ENCODE measurements at regions not wholly inside any gene's neighbourhood (a gene's known extent, or its start where the extent isn't known, plus 50 kb on each side); places are given as distances from the start of the nearest gene placed in this dataset.

DNA sequence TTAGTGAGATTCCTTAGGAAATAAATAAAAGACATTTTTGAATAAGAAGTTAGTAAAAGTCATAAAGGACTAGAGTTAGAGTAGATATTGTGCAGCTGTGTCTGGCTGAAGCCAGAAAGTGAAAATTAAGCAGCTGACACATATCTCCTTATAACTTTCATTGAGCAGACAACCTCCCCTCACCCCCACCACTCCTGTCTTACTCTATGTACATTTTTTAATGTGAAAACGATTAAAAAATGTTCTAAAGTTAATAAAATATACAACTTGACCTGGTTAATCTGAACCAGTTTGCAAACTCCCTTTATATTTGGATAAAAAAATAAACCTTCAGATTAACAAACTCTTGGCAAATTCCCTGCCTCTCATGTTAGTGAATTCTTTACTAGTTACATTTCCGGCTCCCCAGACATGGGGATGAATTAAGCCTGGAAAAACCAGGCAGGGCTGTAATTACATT is 462.8 kb downstream of the MEIS1 start:
- peak overlapping the region; percentile 69 for H3K27ac ChIP-seq (ENCODE audit: low read depth, low read length)

DNA sequence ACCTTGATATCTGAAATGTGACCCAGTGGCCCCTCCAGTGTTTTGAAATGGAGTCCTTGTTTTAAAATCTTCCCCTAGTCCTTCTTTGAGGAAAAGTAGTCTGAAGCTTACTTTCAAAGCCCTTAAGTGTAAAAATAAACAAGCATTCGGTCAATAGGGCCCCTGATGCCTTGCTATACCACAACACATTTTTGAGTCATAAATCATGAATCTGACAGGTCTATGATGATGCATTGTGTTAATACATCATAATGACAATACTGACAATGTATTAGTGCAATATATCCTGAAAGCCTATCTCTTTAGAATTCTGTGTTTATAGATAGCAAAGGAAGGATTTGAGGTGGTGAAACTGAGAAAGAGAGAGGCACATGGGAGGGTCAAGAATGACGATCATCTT is 464.2 kb downstream of the MEIS1 start:
- peak overlapping the region; percentile 69 for H3K27ac ChIP-seq (ENCODE audit: low read depth, low read length)
- H3K4me3 ChIP-seq (ENCODE audit: low read depth in 1 of 2, low read length in 2 of 2), result no peak overlapping the region
- H3K27me3 ChIP-seq (ENCODE audit: control insufficient read depth in 1 of 2, insufficient read depth in 2 of 2, low read length in 2 of 2), result no peaks in the 10 kb centered on the region
- H3K9ac ChIP-seq (ENCODE audit: low read length), result no peak overlapping the region
- H3K4me1 ChIP-seq (ENCODE audit: insufficient read depth, low read length), result peaks cover 26% of the 10 kb centered on the region
- H3K9me3 ChIP-seq (ENCODE audit: low read length), result no peaks in the 10 kb centered on the region
- H3K36me3 ChIP-seq (ENCODE audit: insufficient read depth, low read length), result no peaks in the 10 kb centered on the region

More for the DNA sequence above, 462.8 kb downstream of the MEIS1 start:
- no peaks in the 10 kb centered on the region for H3K36me3 ChIP-seq (ENCODE audit: insufficient read depth, low read length)
- no peaks in the 10 kb centered on the region for H3K9me3 ChIP-seq (ENCODE audit: low read length)
- no peak overlapping the region for H3K9ac ChIP-seq (ENCODE audit: low read length)
- no peaks in the 10 kb centered on the region for H3K27me3 ChIP-seq (ENCODE audit: control insufficient read depth in 1 of 2, insufficient read depth in 2 of 2, low read length in 2 of 2)
- no peak overlapping the region for H3K4me3 ChIP-seq (ENCODE audit: low read depth in 1 of 2, low read length in 2 of 2)
- H3K4me1 ChIP-seq (ENCODE audit: insufficient read depth, low read length), result peaks cover 26% of the 10 kb centered on the region

DNA sequence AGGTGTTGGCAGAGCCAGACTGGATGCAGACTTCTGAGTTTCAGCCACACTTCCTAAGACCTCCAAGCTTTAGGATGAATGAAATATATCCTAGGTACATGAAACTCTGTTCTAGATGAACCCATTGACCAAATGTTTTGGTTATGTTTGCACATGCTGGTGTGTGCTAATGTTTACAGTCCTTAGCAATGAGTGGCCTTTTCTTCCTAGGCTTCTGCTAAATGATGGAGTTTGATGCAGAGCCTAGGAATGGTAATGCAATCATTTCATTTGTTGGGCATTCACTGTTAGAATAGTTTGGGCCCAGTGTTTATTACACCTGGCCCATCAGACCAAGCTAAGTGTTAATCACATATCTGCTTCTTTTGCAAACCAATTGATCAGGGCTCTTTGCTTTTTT is 464.7 kb downstream of the MEIS1 start:
- no peak overlapping the region for H3K4me3 ChIP-seq (ENCODE audit: low read depth in 1 of 2, low read length in 2 of 2)
- no peak overlapping the region for H3K27ac ChIP-seq (ENCODE audit: low read depth, low read length)
- no peak overlapping the region for H3K9ac ChIP-seq (ENCODE audit: low read length)
- no peaks in the 10 kb centered on the region for H3K36me3 ChIP-seq (ENCODE audit: insufficient read depth, low read length)
- H3K27me3 ChIP-seq (ENCODE audit: control insufficient read depth in 1 of 2, insufficient read depth in 2 of 2, low read length in 2 of 2), result no peaks in the 10 kb centered on the region
- no peaks in the 10 kb centered on the region for H3K9me3 ChIP-seq (ENCODE audit: low read length)
- peaks cover 26% of the 10 kb centered on the region for H3K4me1 ChIP-seq (ENCODE audit: insufficient read depth, low read length)

DNA sequence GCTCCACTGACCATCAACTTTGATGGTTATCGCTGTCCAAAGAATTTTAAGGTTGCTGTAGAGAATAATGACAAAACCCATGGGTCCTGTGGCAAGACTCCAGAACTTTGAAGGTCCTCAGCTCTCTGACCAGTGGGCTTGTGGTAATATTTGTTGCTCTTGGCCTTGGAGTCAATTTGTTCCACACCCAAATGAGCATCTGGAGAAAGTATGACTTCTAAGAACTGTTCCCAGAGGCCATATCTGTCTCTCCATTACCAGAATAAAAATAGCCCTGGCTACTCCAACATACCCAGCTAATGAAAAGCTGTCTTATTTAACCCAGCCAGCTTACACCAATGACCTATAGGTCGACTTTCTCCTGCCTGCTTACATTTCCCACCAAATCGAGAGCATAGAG is 466.4 kb downstream of the MEIS1 start:
- Histone ChIP-seq H3K9ac (ENCODE audit: low read length) (no peak overlapping the region), H3K4me3 (ENCODE audit: low read depth in 1 of 2, low read length in 2 of 2) (no peak overlapping the region), H3K9me3 (ENCODE audit: low read length) (no peaks in the 10 kb centered on the region), H3K36me3 (ENCODE audit: insufficient read depth, low read length) (no peaks in the 10 kb centered on the region), H3K27ac (ENCODE audit: low read depth, low read length) (no peak overlapping the region), H3K4me1 (ENCODE audit: insufficient read depth, low read length) (peaks cover 26% of the 10 kb centered on the region), H3K27me3 (ENCODE audit: control insufficient read depth in 1 of 2, insufficient read depth in 2 of 2, low read length in 2 of 2) (no peaks in the 10 kb centered on the region)

DNA sequence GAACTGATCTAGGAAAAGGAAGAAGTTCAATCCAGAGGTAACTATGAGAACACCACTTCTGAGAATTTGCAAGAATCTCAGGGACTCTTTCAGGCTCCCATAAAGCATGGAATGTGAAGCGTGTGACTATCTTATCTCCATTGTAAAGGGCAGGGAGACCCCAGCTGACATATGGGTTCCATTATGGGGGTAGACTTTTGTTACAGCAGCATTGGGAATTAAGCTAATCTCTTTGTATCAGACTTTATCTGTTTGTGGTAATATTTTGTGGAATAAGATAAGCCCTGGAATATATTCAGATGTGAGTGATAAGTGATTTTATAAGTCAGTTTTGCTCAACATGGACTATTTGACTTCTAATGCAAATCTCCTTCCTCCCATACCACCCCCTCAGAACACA is 468.3 kb downstream of the MEIS1 start:
- no peaks in the 10 kb centered on the region for H3K9me3 ChIP-seq (ENCODE audit: low read length)
- no peaks in the 10 kb centered on the region for H3K36me3 ChIP-seq (ENCODE audit: insufficient read depth, low read length)
- H3K27me3 ChIP-seq (ENCODE audit: control insufficient read depth in 1 of 2, insufficient read depth in 2 of 2, low read length in 2 of 2), result no peaks in the 10 kb centered on the region
- H3K4me1 ChIP-seq (ENCODE audit: insufficient read depth, low read length), result peaks cover 12% of the 10 kb centered on the region
- no peak overlapping the region for H3K27ac ChIP-seq (ENCODE audit: low read depth, low read length)
- H3K4me3 ChIP-seq (ENCODE audit: low read depth in 1 of 2, low read length in 2 of 2), result no peak overlapping the region
- H3K9ac ChIP-seq (ENCODE audit: low read length), result no peak overlapping the region

DNA sequence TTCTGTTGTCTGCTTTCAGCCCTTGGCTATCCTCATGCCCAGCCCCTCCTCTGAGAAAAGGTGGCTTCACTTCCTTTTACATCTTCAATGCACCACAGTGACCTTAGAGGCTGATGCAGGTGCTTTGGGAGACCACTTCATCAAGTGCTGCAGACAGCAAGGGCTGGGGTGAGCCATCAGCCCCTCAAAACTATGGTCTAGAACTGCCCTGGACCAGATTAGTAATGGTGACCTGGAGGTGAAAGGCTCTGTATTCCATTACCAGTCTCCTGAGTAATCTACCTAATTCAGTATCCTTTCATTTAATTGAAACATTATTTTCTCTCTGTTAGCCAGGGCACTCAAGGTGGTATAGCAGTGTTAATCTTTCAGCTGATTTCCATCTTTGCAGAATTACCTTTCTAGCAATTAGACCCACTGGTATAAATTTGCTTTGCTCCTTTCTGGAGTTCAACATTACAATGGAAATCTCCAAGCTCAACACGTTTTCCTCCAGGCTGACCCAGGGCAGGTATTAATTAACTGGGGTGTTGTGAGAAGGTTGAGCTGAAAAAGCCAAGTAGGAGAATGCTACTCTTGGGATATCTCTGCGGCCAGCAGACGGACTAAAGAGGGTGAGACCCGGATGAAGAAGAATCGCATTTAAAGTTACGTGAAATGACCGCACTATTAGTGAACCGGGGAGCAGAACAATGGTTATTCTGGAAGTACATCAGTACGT is 469.0 kb downstream of the MEIS1 start:
- Histone ChIP-seq H3K27ac (ENCODE audit: low read depth, low read length) (no peak overlapping the region), H3K9me3 (ENCODE audit: low read length) (no peaks in the 10 kb centered on the region), H3K36me3 (ENCODE audit: insufficient read depth, low read length) (no peaks in the 10 kb centered on the region), H3K4me1 (ENCODE audit: insufficient read depth, low read length) (peaks cover 5% of the 10 kb centered on the region), H3K27me3 (ENCODE audit: control insufficient read depth in 1 of 2, insufficient read depth in 2 of 2, low read length in 2 of 2) (no peaks in the 10 kb centered on the region), H3K4me3 (ENCODE audit: low read depth in 1 of 2, low read length in 2 of 2) (no peak overlapping the region), H3K9ac (ENCODE audit: low read length) (no peak overlapping the region)

DNA sequence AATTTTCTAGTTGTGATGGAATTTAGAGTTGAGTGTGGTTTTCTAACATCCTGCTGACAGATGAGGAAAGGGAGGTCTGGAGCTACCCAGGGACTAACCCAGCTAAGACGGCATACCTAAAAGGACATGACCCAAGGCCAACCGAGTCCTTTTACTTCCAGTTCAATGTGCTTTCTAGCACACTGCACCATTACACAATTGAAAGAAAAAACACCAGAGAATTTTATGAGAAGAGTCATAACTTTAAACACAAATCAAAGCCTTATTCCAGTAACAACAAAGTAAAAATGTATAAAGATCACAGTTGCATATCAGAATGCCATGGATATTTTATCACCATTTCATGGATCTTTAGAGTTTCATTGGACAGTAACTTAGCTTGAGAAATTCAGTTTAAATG is 480.3 kb downstream of the MEIS1 start:
- Histone ChIP-seq H3K9ac (ENCODE audit: low read length) (no peak overlapping the region), H3K27me3 (ENCODE audit: control insufficient read depth in 1 of 2, insufficient read depth in 2 of 2, low read length in 2 of 2) (no peaks in the 10 kb centered on the region), H3K36me3 (ENCODE audit: insufficient read depth, low read length) (no peaks in the 10 kb centered on the region), H3K27ac (ENCODE audit: low read depth, low read length) (no peak overlapping the region), H3K9me3 (ENCODE audit: low read length) (no peaks in the 10 kb centered on the region), H3K4me3 (ENCODE audit: low read depth in 1 of 2, low read length in 2 of 2) (no peak overlapping the region), H3K4me1 (ENCODE audit: insufficient read depth, low read length) (peaks cover 8% of the 10 kb centered on the region)

DNA sequence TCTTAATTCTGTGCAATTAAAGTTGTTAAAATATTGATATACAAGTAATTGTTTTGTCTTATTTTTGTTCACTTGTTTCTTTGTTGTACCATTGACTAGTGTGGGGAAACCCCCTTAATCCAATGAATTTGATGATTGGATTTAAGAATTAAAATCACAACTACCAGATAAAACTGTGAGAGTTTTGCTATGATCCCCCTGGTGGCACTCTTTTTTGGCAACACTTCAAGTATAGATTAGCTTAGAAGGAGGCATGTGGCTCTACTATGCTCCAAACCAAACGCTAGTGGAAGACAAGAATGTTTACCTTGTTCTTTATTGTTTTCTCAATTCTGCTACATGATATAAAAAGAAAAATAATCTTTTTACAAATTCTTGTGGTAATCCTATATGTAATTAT is 477.8 kb upstream of the ETAA1 start:
- Histone ChIP-seq H3K9ac (ENCODE audit: low read length) (no peak overlapping the region), H3K4me3 (ENCODE audit: low read depth in 1 of 2, low read length in 2 of 2) (no peak overlapping the region), H3K27me3 (ENCODE audit: control insufficient read depth in 1 of 2, insufficient read depth in 2 of 2, low read length in 2 of 2) (no peaks in the 10 kb centered on the region), H3K27ac (ENCODE audit: low read depth, low read length) (no peak overlapping the region), H3K4me1 (ENCODE audit: insufficient read depth, low read length) (peaks cover 7% of the 10 kb centered on the region), H3K9me3 (ENCODE audit: low read length) (no peaks in the 10 kb centered on the region), H3K36me3 (ENCODE audit: insufficient read depth, low read length) (no peaks in the 10 kb centered on the region)

DNA sequence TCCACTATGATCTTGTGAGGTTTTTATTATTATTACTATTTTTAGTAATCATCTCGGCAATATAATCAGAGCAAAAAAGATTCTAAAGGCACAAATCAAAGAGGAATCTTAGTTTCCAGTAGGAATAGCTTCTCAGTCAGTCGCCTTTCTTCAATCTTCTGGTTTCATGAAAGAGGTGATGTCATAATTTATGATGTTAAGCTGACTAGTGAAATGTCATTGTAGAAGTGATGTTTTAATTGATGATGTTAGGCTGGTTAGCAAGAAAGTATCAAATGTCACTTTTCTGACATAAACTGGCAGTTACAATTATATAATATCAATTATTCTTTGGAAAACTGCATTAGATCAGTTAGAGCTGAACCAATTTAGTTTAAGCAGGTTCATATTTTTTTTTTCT is 476.7 kb upstream of the ETAA1 start:
- Histone ChIP-seq H3K27me3 (ENCODE audit: control insufficient read depth in 1 of 2, insufficient read depth in 2 of 2, low read length in 2 of 2) (no peaks in the 10 kb centered on the region), H3K4me3 (ENCODE audit: low read depth in 1 of 2, low read length in 2 of 2) (no peak overlapping the region), H3K36me3 (ENCODE audit: insufficient read depth, low read length) (no peaks in the 10 kb centered on the region), H3K9ac (ENCODE audit: low read length) (no peak overlapping the region), H3K9me3 (ENCODE audit: low read length) (no peaks in the 10 kb centered on the region), H3K27ac (ENCODE audit: low read depth, low read length) (no peak overlapping the region), H3K4me1 (ENCODE audit: insufficient read depth, low read length) (no peaks in the 10 kb centered on the region)

DNA sequence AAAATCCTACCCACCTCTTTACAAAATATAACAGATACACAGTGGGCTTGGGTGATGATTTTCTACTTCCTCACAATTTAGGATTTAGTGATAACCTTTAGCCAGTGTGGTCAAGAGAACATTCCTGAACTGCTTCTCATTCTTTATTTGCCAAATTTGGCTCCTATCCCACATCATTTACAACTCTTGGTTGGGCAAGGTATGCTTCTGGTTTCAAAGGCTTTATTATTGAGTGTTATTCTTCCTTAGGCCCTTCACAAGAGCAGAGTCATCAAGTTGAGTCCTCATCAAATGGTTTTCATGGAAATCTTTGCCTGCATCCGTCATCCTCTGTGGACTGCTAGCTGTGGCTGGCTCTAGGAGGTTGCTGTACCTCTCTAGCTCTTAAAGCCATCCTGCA is 472.0 kb upstream of the ETAA1 start:
- Histone ChIP-seq H3K9ac (ENCODE audit: low read length) (no peak overlapping the region), H3K9me3 (ENCODE audit: low read length) (no peaks in the 10 kb centered on the region), H3K27me3 (ENCODE audit: control insufficient read depth in 1 of 2, insufficient read depth in 2 of 2, low read length in 2 of 2) (no peaks in the 10 kb centered on the region), H3K27ac (ENCODE audit: low read depth, low read length) (no peak overlapping the region), H3K4me3 (ENCODE audit: low read depth in 1 of 2, low read length in 2 of 2) (no peak overlapping the region), H3K36me3 (ENCODE audit: insufficient read depth, low read length) (no peaks in the 10 kb centered on the region), H3K4me1 (ENCODE audit: insufficient read depth, low read length) (peaks cover 7% of the 10 kb centered on the region)

DNA sequence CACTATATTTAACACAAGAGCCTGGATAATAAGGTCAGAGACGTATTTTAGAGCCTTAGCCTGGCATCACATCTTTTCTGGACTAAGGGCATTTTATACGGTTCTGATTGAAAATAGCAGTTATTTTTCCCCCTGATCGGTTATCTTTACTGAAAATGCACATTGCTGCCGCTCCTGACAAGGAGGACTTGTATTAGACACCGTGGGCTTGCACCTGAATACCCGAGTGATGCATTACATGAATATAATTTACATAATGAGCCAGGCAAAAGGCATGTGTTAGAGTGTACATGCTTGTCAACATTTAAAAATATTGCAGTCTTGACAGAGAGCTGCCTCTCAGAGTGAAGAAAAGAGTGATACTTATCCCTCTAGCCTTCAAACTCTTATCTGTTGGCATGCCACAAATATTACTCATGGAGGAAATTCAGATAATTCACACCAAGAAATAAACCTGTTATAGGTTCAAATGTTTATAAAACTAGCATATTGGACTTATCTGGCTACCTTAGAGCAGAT is 470.5 kb upstream of the ETAA1 start:
- Histone ChIP-seq H3K27me3 (ENCODE audit: control insufficient read depth in 1 of 2, insufficient read depth in 2 of 2, low read length in 2 of 2) (no peaks in the 10 kb centered on the region), H3K9me3 (ENCODE audit: low read length) (no peaks in the 10 kb centered on the region), H3K9ac (ENCODE audit: low read length) (no peak overlapping the region), H3K36me3 (ENCODE audit: insufficient read depth, low read length) (no peaks in the 10 kb centered on the region), H3K4me3 (ENCODE audit: low read depth in 1 of 2, low read length in 2 of 2) (no peak overlapping the region), H3K27ac (ENCODE audit: low read depth, low read length) (no peak overlapping the region), H3K4me1 (ENCODE audit: insufficient read depth, low read length) (peaks cover 21% of the 10 kb centered on the region)
